HepG2 (cell line): ENCODE measurements at regions not wholly inside any gene's neighbourhood (a gene's known extent, or its start where the extent isn't known, plus 50 kb on each side); places are given as distances from the start of the nearest gene placed in this dataset.

Source experiments
- ATAC-seq: fragments of 200-7000 bp; cut with Tn5 transposase; 3 replicates; pipeline ENCODE4 v1.9.1; 2020; ENCODE audit warnings: mild to moderate bottlenecking, moderate library complexity
- BruUV-seq: library from RNA; stranded (reverse); fragments of 400-500 nt; replicated peaks from 2 replicates; lab custom pipeline; 2021; lab: Mats Ljungman, UMichigan
- CTCF ChIA-PET: fragments of 300-600 bp; formaldehyde crosslinking; extraction: SDS; loops from one replicate; lab custom pipeline; 2021; ENCODE audit warnings: low total read pairs, inconsistent platforms, low intra/inter-chr PET ratio; lab: Yijun Ruan, JAX
- POLR2A ChIA-PET: fragments of 350-600 bp; sonication (Branson Sonifier 250); formaldehyde crosslinking; loops from one replicate; lab custom pipeline; 2020; ENCODE audit warnings: antibody characterized with exemption, inconsistent platforms; lab: Yijun Ruan, JAX
- DNase-seq: peaks from one replicate; pipeline ENCODE4 v3.0.0-alpha.2; 2015; ENCODE audit warnings: low spot score
- FAIRE-seq: peaks from 3 replicates; lab custom pipeline; 2011; peaks lifted over from hg19 to GRCh38; lab: Jason Lieb, UNC
- H2AFZ ChIP-seq: one replicate; pipeline ENCODE4 v1.6.1; 2011; ENCODE audit warnings: low read length, inconsistent platforms
- H3K27ac ChIP-seq: fragments of 300-600 bp; 3 replicates; pipeline ENCODE4 v1.8.0; 2011; ENCODE audit warnings: mixed run types, mild to moderate bottlenecking, mixed read lengths, low read length, inconsistent platforms; ENCODE audit not compliant: insufficient read depth; ENCODE audit errors: extremely low read length
- H3K27me3 ChIP-seq, 2 experiments: fragments of 200-600 bp in 1 of 2; 2 replicates in 1 of 2; 3 replicates in 1 of 2; pipeline versions ENCODE4 v1.6.0 to v1.8.0; 2011; ENCODE audit warnings: low read length in 2 of 2, mild to moderate bottlenecking in 2 of 2, moderate library complexity in 2 of 2, inconsistent platforms in 1 of 2; ENCODE audit not compliant: insufficient read depth in 2 of 2, control insufficient read depth in 1 of 2
- H3K36me3 ChIP-seq, 2 experiments: fragments of 200-600 bp in 1 of 2; replicated peaks in 1 of 2; 2 replicates in 1 of 2; 3 replicates in 1 of 2; pipeline versions ENCODE4 v1.5.1 to v1.8.0; 2011; ENCODE audit warnings: low read length in 2 of 2, inconsistent platforms in 1 of 2; ENCODE audit not compliant: insufficient read depth in 2 of 2, control insufficient read depth in 1 of 2
- H3K4me1 ChIP-seq: 2 replicates; pipeline ENCODE4 v1.5.1; 2012; ENCODE audit warnings: low read length, inconsistent platforms; ENCODE audit not compliant: insufficient read depth
- H3K4me2 ChIP-seq: 2 replicates; pipeline ENCODE4 v1.6.0; 2011; ENCODE audit warnings: low read depth, low read length, inconsistent platforms
- H3K4me3 ChIP-seq, 3 experiments: fragments of 200-600 bp in 1 of 3; sonication (generic), shearing (Covaris generic) in 1 of 3; replicated peaks in 1 of 3; 2 replicates each; pipeline ENCODE4 v1.5.1; 2011 to 2016; ENCODE audit warnings: low read length in 3 of 3, inconsistent platforms in 2 of 3, low read depth in 2 of 3, mild to moderate bottlenecking in 2 of 3, control low read depth in 1 of 3, mixed read lengths in 1 of 3; ENCODE audit not compliant: insufficient read depth in 1 of 3
- H3K79me2 ChIP-seq: one replicate; pipeline ENCODE4 v1.6.1; 2011; ENCODE audit warnings: low read length, inconsistent platforms; ENCODE audit not compliant: insufficient read depth
- H3K9ac ChIP-seq: 2 replicates; pipeline ENCODE4 v1.6.0; 2011; ENCODE audit warnings: mild to moderate bottlenecking, low read depth, low read length, inconsistent platforms; ENCODE audit not compliant: insufficient read depth
- H3K9me3 ChIP-seq: 2 replicates; pipeline ENCODE4 v1.5.1; 2012; ENCODE audit warnings: mild to moderate bottlenecking, low read length
- H4K20me1 ChIP-seq: 2 replicates; pipeline ENCODE4 v1.6.0; 2011; ENCODE audit warnings: inconsistent platforms, mild to moderate bottlenecking, low read length, moderate library complexity; ENCODE audit not compliant: insufficient read depth
- MAFF ChIP-seq: IDR thresholded peaks from 2 replicates; pipeline ENCODE4 v1.6.1; 2011; ENCODE audit warnings: low read depth, low read length, improper control_type of control experiment
- MAFK ChIP-seq, 2 experiments: IDR thresholded peaks in 1 of 2; conservative IDR thresholded peaks in 1 of 2; 2 replicates each; pipeline ENCODE4 v1.6.1; 2011; ENCODE audit warnings: improper control_type of control experiment in 2 of 2, low read length in 2 of 2
- SMARCC2 ChIP-seq: fragments of 450-650 bp; IDR thresholded peaks from 2 replicates; pipeline ENCODE4 v1.6.1; 2017; ENCODE audit warnings: antibody characterized with exemption, mild to moderate bottlenecking
- ZBTB38 ChIP-seq: sonication (generic); formaldehyde crosslinking; IDR thresholded peaks from 2 replicates; pipeline ENCODE4 v1.5.1; 2020; ENCODE audit warnings: mild to moderate bottlenecking, missing genetic modification reagents
- ZMAT3 ChIP-seq: sonication (generic); formaldehyde crosslinking; conservative IDR thresholded peaks from 2 replicates; pipeline ENCODE4 v1.7.0; 2021; ENCODE audit warnings: missing genetic modification reagents
- ZNF30 ChIP-seq: sonication (generic); formaldehyde crosslinking; IDR thresholded peaks from 2 replicates; pipeline ENCODE4 v1.5.0; 2020; ENCODE audit warnings: mild to moderate bottlenecking, missing genetic modification reagents
- ZNF460 ChIP-seq: sonication (generic); formaldehyde crosslinking; IDR thresholded peaks from 2 replicates; pipeline ENCODE4 v1.5.1; 2020; ENCODE audit warnings: missing genetic modification reagents, mild to moderate bottlenecking, borderline replicate concordance
- ZNF468 ChIP-seq: sonication (generic); formaldehyde crosslinking; IDR thresholded peaks from 2 replicates; pipeline ENCODE4 v1.8.0; 2022; ENCODE audit warnings: mild to moderate bottlenecking, moderate library complexity, missing genetic modification reagents
- ZNF484 ChIP-seq: sonication (generic); formaldehyde crosslinking; IDR thresholded peaks from 2 replicates; pipeline ENCODE4 v1.5.1; 2020; ENCODE audit warnings: mild to moderate bottlenecking, low read depth, missing genetic modification reagents, borderline replicate concordance
- ZNF589 ChIP-seq: sonication (generic); formaldehyde crosslinking; conservative IDR thresholded peaks from 2 replicates; pipeline ENCODE4 v1.8.0; 2022; ENCODE audit warnings: mild to moderate bottlenecking, moderate library complexity, missing genetic modification reagents
- ZNF670 ChIP-seq: sonication (generic); formaldehyde crosslinking; IDR thresholded peaks from 2 replicates; pipeline ENCODE4 v1.8.0; 2022; ENCODE audit warnings: mild to moderate bottlenecking, missing genetic modification reagents, borderline replicate concordance
- WGBS: methylation state at CpG from one replicate; pipeline ENCODE4 v1.1.6; 2017; ENCODE audit warnings: low lambda C conversion rate; 5-methylcytosine and 5-hydroxymethylcytosine counted together
- in situ Hi-C: cut with HindIII; loops from 2 replicates; pipeline ENCODE4 v1.10.0; 2017; ENCODE audit warnings: low pct_unique_long_range_greater_than_20kb; ENCODE audit not compliant: extremely low pct_ligation_motif_present
- intact Hi-C: fragments of 100-400 bp; cut with micrococcal nuclease; formaldehyde crosslinking; loops from one replicate; pipeline ENCODE4 v1.10.0; 2022; ENCODE audit not compliant: unreplicated experiment
- TF ChIP-seq, protein P1 (sequence below): sonication (generic); formaldehyde crosslinking; conservative IDR thresholded peaks from 2 replicates; pipeline ENCODE4 v1.8.1; 2023; ENCODE audit warnings: missing genetic modification reagents
- TF ChIP-seq, protein P2 (sequence below): sonication (generic); formaldehyde crosslinking; IDR thresholded peaks from 2 replicates; pipeline ENCODE4 v1.8.1; 2023; ENCODE audit warnings: mild to moderate bottlenecking, missing genetic modification reagents

- H4K20me1 ChIP-seq, result no peaks in the 10 kb centered on the region
- intact Hi-C loops (no loop called here), in situ Hi-C loops (no loop called here)
- ChIA-PET POLR2A (no interaction called here), CTCF (no interaction called here)
- ATAC-seq, result no peak
- no peak for DNase-seq
- H3K27ac ChIP-seq, result no peak overlapping the region
- H3K79me2 ChIP-seq, result no peaks in the 10 kb centered on the region
- no peaks in the 10 kb centered on the region for H3K4me1 ChIP-seq
- no peak overlapping the region for H3K4me2 ChIP-seq
- no peaks in the 10 kb centered on the region for H3K27me3 ChIP-seq
- 3% methylated on average over 2 of the region's 2 CpGs for WGBS
- no peak for FAIRE-seq
- peak; percentile 79 for TF ChIP-seq MAFF
- TF ChIP-seq MAFK (conservative IDR thresholded peaks at IDR 0.05 in 1 of 2, IDR thresholded peaks at IDR 0.05 in 1 of 2; ENCODE audit: low read length in 2 of 2), result peak; percentile 74 to 90
- no peak for TF ChIP-seq ZNF670 (CRISPR knock-in tag)
- BruUV-seq, result no TSS peak
- no peaks in the 10 kb centered on the region for H3K9me3 ChIP-seq
- H2AFZ ChIP-seq, result no peak overlapping the region
- no peak overlapping the region for H3K4me3 ChIP-seq
- no peak overlapping the region for H3K9ac ChIP-seq
- no peaks in the 10 kb centered on the region for H3K36me3 ChIP-seq
These were observed 403.2 kb upstream of the CADM2 start for GRCh38 chr3:84555629-84556028.

DNA sequence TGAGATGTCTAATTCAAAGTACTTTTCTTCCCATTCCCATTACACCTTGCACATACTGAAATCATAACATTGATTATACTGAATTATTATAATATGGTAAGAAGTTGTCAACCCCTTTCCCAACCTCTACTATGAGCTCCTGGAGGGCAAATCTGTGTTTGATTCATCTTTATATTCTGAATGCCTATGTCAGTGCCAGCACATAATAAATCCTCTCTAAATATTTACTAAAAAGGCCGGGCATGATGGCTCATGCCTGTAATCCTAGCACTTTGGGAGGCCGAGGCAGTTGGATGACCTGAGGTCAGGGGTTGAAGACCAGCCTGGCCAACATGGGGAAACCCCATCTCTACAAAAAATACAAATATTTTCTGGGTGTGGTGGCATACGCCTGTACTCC is 392.5 kb upstream of the CADM2 start:
- no peak overlapping the region for H3K9ac ChIP-seq
- FAIRE-seq, result no peak
- ChIA-PET POLR2A (no interaction called here), CTCF (no interaction called here)
- in situ Hi-C loops (no loop called here), intact Hi-C loops (no loop called here)
- H3K4me1 ChIP-seq, result no peaks in the 10 kb centered on the region
- no peak for DNase-seq
- BruUV-seq, result no TSS peak
- no peak for ATAC-seq
- no peak overlapping the region for H2AFZ ChIP-seq
- WGBS, result 5% methylated on average over 3 of the region's 3 CpGs
- H3K79me2 ChIP-seq, result no peaks in the 10 kb centered on the region
- H3K36me3 ChIP-seq, result no peaks in the 10 kb centered on the region
- H3K27me3 ChIP-seq, result no peaks in the 10 kb centered on the region
- no peaks in the 10 kb centered on the region for H3K9me3 ChIP-seq
- TF ChIP-seq ZMAT3 (CRISPR knock-in tag), result no peak
- TF ChIP-seq ZNF670 (CRISPR knock-in tag), result no peak
- no peak for TF ChIP-seq ZNF468 (CRISPR knock-in tag)
- no peak for TF ChIP-seq ZNF484 (CRISPR knock-in tag)
- no peak for TF ChIP-seq SMARCC2
- TF ChIP-seq, protein P1, sequence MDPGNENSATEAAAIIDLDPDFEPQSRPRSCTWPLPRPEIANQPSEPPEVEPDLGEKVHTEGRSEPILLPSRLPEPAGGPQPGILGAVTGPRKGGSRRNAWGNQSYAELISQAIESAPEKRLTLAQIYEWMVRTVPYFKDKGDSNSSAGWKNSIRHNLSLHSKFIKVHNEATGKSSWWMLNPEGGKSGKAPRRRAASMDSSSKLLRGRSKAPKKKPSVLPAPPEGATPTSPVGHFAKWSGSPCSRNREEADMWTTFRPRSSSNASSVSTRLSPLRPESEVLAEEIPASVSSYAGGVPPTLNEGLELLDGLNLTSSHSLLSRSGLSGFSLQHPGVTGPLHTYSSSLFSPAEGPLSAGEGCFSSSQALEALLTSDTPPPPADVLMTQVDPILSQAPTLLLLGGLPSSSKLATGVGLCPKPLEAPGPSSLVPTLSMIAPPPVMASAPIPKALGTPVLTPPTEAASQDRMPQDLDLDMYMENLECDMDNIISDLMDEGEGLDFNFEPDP, result no peak
- TF ChIP-seq ZNF460, result no peak
- no peak for TF ChIP-seq ZNF589 (CRISPR knock-in tag)
- TF ChIP-seq ZBTB38, result no peak
- TF ChIP-seq, protein P2, sequence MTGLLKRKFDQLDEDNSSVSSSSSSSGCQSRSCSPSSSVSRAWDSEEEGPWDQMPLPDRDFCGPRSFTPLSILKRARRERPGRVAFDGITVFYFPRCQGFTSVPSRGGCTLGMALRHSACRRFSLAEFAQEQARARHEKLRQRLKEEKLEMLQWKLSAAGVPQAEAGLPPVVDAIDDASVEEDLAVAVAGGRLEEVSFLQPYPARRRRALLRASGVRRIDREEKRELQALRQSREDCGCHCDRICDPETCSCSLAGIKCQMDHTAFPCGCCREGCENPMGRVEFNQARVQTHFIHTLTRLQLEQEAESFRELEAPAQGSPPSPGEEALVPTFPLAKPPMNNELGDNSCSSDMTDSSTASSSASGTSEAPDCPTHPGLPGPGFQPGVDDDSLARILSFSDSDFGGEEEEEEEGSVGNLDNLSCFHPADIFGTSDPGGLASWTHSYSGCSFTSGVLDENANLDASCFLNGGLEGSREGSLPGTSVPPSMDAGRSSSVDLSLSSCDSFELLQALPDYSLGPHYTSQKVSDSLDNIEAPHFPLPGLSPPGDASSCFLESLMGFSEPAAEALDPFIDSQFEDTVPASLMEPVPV (CRISPR knock-in tag), result no peak
- TF ChIP-seq ZNF30, result no peak
- H3K4me2 ChIP-seq, result no peak overlapping the region
- no peak overlapping the region for H3K27ac ChIP-seq
- no peak overlapping the region for H3K4me3 ChIP-seq
- no peaks in the 10 kb centered on the region for H4K20me1 ChIP-seq
